Stimulated activated naive CD8-positive, alpha-beta T cell treated with anti-CD3 and anti-CD28 coated beads, Interleukin-15, Interleukin-2, amounts not matched to agents 100 U/mL and 50 U/mL, for 24 hours (primary cell): ENCODE measurements at regions not wholly inside any gene's neighbourhood (a gene's known extent, or its start where the extent isn't known, plus 50 kb on each side); places are given as distances from the start of the nearest gene placed in this dataset.

Experiments used
- ATAC-seq: fragments of 150-1000 bp; cut with Tn5 transposase; one replicate; pipeline ENCODE4 v1.10.0; 2021
- DNase-seq: peaks from one replicate; pipeline ENCODE4 v3.0.0; 2021

DNA sequence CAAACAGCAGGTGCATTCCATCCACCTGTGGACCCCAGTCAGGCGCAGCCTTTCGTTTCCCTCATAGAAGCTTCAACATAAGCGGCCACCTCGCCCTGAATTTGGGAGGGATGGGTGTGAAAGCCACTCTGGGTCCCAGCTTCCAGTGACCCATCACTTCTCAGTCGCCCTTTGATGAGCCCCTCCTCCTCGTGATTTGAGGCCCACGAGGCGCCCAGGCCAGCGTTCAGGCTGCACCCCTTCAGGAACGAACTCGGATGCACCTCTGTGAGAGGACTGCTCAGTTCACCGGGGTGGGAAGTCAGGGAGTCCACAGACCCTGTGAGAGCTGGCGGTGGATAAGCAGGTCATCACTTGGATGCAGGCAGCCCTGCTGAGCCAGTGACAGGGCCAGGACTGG is 1118.2 kb downstream of the BRD1 start:
- ATAC-seq (no peak), DNase-seq (no peak)

DNA sequence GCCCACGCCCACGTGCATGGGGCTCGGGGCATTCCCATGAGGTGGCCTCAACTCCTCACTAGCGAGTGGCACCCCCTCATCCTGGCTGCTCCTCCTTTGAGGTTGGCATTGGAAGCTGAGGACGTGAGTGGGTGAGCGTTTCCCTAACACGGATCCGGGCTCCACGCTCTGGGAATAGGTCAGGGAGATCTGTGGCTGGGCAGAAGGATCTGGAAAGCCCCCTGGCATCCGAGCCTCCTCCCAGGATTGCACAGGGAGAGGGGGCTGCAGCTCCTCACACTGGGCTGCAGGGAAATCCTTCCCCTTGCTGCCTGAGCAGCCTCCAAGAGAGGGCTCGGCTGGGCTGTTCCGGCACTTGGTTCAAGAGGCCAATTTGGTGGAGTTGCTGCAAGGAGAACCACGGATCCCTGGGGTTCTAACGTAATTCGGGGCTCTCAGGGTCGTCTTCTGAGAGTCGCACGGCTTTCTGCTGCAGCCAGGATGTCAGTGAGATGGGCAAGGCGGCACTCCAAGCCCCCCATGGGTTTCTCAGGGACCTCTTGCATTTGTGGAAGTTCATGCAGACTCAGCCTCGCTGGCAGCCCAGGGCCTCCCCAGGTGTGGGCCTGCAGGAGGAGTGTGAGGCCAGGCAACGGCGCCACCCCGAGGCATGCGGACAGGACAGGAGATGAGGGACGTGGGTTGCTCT is 1119.0 kb downstream of the BRD1 start:
- DNase-seq (no peak), ATAC-seq (no peak)

DNA sequence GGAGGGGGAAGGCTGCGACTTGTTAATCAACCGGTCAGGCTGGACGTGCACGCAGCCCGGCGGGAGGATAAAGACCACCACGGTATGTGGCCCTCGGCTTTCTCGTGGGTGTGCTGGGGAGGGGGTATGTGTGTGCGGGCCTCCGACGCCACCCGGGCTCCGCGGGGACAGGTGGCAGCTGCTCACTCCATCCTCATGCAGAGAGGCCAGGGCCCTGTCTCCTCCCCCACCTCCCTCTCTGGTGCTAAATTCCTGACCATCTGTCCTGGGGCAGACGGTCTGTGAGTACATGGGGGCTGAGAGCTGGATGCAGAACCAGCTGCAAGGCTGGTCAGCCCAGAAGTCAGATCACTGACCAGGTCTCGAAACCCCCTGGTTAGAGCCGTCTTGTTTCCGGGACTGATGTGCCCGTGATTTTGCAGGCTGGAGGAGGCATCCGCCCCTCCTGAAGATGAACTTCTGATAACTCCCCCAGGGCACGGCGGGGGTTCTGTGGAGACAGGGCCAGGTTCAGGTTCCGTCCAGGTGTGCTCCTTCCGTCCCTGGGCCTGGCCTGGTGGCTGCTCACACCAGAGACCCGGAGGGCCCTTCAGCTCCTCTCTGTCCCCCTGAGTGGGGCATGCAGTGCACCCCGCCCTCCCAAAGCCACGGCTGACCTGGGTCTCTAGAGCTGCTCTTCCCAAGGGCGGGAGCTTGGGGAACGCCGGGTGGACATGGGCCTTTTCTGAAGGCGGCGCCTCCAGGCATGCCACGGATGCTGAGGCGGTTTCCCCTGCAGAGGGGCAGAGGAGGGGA is 1119.7 kb downstream of the BRD1 start:
- DNase-seq (no peak), ATAC-seq (no peak)

DNA sequence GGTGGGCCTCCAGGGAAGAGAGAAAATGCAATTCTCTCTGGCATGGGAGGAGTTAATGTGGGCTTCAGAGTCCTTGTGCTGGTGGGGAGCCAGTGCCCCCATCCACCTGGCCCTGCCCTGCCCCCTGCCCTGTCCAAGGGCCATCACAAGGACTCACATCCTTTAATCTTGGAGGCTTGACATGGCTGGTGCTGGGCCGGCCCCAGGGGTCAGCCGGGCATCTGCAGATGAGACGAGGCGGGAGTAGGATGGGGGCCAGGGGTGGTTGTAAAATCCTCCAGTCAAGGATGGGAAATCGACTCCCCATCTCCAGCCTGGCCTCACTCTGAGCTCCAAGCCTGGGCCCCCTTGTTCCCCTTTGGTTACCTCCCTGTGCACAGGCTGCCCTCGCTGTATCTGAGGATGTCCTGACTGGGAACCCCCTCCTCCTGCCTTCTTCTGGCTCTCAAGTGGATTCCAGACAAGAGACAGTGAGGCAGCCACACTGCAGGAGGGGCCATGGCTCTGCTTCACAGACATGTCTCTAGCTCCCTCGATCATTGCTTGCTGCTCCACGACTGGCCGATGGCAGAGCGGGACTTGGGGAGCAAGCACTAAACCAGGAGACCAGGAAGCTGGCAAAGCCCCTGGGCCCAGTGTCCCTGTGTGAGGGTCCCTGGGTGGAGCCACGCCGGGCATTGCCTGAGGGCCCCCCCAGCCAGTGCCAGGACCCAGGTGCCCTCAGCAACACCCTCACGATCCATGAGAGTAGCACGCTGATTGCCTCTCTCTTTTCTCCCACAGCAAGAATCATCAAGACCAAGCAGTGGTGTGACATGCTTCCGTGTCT is 1120.5 kb downstream of the BRD1 start:
- DNase-seq (no peak), ATAC-seq (no peak)

DNA sequence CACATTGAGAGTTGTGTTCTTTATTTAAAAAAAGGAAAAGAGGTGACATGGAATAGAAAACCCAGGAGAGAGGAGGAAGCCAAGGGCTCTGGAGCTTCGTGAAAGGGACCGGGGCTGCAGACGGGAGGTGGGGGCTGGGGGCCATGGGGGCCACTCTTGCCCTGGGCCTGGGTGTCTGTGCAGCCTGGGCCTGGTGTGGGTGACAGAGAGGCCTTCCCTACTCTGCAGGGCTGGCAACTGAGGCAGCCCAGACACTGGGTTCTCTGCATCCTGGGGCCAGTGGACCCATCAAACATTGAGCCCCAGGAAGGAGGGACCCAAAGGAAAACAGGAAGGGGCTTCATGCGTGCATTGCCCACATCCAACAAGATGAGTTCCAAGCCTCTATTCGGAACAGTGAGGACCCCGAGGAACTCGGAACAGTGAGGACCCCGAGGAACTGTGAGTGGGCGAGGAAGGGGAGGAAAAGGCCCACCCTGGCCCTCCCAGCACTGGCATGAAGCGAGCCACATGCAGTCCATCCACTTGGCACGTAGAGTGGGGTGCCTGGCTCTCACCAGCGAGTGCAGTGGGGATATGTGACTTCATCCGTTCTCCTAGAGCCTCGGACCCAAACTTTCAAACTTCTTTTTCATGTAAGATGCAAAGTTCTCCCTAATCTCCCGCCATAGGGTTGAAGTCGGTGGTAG is 1121.6 kb downstream of the BRD1 start:
- DNase-seq (no peak), ATAC-seq (no peak)

DNA sequence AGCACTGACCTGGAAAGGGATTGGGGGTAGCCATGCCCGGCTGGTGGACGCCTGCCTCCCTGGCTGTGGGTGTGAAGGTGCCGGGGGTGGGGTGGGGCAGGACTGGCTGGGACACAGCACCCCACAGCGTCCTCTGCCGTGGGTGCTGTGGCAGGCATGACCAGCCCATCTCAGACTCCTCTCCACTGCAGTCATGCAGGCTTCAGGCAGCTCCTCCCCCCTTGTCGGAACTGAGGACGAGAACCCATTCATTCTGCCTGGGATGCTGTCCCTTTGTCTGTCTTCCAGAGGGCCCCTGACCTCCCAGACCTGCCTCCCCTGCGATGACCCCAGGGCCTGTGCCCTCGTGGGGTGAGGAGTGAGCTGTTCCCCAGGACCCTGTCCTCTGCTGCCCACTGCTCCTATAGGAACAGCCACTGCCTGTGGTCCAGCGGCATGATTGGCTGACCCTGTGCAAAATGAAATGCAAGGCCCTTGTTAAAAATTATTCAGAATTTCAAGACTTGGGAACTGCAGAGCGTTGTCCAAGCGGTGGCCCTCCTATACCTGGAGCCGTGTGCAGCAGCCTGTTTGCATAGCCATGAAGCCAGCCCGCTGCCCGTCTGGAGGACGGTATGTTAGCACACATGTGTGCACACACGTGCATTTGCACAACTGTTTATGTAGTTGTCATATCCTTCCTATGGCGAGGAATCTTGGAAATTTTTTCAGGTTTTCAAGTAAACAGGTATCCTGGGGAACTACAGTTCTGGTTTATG is 1122.3 kb downstream of the BRD1 start:
- no peak for DNase-seq
- ATAC-seq: no peak

DNA sequence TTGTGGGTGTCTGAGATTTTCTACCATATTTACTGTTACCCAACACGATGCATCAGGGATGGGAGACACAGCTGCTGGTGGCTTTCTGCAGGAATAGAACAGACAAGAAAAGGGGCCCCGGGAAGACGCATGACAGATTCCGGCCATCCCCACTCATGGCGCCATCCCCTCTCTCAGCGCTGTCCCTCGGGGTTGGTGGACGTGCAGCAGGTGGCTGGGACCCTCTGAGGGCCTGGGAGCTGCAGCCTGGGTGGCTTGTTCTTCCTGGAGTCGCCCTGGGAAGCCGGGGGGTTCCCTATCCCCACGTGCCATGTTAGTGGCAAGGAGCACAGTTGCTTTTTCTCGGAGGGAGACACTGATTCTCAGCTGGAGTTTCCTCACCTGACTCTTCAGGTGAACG is 1123.3 kb downstream of the BRD1 start:
- no peak for DNase-seq

DNA sequence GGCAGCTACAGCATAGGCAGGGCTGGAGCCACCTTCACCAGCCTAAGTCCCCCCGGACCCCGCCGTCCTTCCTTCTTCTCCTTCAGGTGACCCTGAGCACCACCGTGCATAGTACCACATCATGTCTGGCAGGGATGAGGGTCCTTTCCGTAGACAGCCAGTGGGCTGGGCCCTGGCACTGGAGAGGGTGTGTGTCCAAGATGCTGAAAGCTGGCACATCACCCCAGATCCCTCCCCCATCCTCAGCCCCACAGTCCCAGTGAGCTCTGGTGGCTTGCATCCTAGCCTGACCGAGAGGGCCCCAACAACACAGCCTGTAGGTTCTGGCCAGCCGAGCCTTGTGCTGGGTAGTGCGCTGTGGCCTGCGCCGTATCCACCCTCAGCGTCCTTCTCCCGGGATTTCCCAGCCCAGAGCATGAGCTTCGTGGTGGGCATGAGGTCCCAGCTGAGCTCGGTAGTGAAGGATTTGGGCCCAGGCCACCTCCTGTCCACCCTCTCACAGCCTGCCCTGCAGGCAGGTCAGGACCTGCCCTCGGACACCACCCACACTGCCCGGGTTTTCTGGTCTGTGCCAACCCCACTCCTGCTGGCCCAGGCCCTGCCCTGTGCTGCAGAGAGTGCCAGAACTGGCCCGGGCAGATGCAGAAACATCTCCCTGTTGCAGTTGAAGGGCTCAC is 1124.3 kb downstream of the BRD1 start:
- DNase-seq (no peak), ATAC-seq (no peak)

More for the DNA sequence above, 1123.3 kb downstream of the BRD1 start:
- ATAC-seq: no peak

DNA sequence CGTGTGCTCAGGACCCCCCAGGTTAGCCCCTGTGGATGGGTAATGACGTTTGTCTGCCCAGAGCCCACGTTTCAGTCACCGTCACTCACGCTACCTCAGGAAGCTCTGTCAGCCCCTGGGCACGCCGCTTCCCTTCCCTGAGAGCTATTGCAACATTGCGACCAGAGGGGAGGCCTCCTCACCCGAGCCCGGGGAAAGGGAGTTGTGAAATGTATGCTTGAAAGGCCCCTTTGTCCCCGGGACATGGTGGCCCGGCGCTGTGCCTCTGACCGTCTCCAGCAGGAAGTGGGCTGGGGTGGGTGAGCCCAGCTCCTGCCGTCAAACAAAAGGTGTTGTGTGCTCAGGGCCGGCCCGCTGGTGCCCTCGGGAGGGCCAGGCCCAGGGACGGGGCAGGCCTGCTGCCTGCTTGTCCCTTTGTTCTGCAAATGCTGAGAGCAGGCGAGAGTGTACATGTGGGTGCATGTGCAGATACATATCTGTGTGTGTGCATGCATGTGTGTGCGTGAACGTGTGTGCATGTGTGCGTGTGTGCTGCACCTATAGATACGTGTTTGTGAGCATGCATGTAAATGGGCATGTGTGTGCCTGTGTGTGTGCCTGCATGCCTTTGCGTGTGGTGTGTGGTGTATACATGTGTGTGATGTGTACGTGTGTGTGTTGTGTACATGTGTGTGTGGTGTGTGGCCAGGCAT is 1125.0 kb downstream of the BRD1 start:
- DNase-seq: no peak
- ATAC-seq: no peak

DNA sequence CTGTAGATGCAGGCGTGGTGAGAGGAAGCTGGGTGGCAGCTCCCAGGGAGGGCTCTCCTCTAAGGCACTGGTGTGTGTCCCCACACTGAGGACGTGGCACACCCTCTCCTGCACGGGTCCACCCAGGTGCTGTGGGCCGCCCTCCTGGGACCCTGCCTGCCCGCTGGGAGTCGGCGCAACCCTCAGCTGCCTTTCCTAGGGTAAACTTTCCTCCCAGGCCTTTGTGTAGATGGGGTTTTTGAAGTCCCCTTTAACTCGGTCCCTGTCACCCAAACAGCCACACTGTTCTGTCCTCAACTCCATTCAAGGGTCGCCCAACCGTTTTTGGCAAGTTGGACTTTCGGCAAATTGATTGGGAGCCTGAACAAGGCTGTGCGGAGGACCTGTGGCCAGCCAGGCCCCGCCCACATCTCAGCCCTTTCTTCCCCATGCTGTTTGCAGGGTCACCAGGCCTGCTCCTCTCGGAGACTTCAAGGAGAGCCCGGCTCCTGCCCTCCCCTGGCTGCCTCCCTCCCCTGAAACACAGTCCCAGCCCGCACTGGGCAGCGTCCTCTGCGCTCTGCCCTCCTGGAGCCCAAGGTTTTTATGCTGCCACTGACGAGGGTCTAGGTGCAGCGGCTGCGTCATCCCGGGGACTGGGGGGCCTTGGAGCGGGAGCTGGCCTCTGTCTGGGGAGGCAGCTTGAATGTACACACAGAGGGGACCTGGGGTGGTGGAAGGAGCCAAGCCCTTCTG is 1126.2 kb downstream of the BRD1 start:
- ATAC-seq: no peak
- DNase-seq: no peak

DNA sequence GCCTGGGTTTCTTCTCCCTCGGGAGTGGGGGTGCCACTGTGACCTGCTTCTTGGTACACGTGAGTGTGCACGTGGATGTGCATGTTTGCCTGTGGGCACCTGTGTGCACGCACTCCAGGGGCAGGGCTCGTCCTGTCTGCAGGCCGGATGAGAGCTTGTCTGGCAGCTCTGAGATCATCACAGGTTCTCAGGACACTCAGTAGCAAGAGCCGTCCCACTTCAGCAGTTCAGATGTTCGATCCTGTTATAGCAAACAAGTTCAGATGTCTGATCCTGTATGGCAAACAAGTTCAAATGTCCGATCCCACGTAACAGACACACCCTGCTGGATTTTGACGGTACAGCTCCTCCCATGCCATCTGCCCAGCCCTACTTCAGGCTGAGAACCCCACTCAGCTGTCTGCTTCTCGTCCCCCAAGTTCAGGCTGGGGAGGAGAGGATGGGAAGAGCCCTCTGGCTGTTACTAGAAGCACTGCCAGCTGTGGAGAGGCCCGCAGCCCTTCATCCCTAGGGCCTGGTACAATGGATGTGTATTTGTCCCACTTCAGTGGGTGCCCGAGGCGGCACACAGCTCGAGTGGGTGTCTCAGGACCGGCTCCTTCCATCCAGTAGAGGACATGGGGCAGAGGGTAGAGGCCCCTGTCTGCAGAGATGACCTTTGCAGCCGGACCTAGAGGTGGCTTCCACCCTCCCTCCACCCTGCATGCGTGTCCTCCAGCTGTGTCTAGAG is 1126.9 kb downstream of the BRD1 start:
- ATAC-seq: no peak
- DNase-seq: no peak

DNA sequence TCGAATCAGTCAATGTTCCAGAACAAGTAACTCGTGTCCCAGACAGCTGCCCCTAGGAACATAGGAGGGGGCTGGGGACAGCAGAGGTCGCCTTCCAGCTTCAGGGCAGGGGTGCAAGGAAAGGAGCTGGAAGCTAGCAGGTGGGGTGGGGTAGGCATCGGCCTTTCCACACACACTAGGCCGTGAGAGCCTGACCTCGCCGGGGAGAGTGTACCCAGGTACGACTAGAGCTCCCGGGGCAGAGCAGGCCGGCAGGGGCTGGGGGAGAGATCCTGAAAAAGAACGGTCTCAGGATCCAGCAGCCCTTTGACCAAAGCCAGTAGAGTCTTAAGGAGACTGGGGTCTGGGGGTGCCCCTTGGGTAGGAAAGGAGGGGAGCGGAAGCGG is 1127.5 kb downstream of the BRD1 start:
- DNase-seq: no peak
- no peak for ATAC-seq

DNA sequence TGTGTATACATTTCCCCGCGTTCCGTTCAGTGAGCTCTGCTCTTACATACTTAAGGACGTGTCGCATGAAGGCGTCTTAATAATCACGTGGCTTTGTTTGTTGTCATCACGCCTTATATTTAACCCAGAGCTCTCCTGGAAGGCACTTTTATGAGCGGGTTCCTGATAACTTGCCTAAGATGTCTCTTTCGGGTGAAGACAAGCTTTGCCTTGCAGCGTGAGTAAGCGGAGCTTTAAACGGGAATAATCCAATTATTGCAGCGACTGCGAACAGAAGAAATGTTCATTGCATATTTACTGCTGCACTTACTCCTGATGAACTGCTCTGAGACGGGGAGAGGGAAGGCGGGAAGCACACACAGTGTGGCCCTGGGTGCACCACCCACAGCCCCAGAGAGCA is 1128.2 kb downstream of the BRD1 start:
- no peak for ATAC-seq

DNA sequence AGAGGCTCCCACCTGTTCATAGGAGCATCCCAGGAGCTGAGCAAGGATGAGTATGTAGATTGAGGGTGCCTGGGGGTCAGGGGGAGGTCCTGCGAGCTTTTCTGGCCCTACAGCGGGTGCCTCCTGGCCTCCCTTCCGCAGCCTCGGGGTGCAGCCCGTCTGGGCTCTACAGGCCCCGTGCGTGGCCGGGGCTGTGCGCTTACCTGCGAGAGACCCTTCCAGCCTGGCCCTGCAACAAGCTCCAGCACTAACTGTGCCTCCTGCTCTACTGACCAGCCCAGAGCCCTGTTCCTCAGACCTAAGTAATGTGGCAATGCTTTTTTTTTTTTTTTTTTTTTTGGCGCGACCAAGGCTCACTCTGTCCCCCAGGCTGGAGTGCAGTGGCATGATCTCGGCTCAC is 1129.1 kb downstream of the BRD1 start:
- no peak for ATAC-seq
- no peak for DNase-seq

More for the DNA sequence above, 1128.2 kb downstream of the BRD1 start:
- no peak for DNase-seq

DNA sequence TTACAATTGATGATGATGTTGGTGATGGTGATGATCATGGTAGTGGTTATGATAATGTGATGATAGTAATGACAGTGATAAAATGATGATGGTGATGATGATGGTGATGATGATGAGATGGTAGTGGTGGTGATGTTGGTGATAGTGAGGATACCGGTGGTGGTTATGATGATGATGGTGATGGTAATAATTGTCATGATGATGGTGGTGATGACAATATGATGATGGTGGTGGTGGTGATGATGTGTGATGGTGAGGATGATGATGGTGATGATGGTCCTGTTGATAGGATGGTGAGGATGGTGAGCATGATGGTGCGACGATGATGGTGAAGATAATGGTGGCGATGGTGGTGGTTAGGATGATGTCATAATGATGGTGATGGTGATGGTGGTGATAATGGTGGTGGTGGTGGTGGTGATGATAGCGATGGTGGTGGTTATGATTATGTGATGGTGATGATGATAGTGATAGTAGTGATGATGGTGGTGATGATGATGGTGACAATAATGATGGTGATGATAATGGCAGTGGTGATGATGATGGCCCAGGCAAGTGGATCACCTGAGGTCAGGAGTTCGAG is 1129.9 kb downstream of the BRD1 start:
- no peak for DNase-seq
- no peak for ATAC-seq

DNA sequence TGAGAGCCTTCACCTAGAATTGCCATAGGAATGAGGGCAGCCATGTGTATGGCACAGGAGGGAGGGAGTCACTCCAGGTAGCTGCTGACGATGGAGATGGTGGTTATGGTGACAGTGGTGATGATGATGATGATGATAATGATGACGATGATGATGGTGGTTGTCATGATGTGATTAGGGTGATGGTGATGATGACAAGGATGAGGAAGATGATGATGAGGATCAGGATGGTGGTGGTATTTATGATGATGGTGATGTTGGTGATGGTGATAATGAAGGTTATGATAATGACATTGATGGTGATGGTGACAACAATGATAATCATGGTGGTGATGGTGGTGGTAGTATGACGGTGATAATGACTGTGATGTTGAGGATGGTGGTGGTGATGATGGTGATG is 1130.5 kb downstream of the BRD1 start:
- no peak for ATAC-seq
- no peak for DNase-seq

DNA sequence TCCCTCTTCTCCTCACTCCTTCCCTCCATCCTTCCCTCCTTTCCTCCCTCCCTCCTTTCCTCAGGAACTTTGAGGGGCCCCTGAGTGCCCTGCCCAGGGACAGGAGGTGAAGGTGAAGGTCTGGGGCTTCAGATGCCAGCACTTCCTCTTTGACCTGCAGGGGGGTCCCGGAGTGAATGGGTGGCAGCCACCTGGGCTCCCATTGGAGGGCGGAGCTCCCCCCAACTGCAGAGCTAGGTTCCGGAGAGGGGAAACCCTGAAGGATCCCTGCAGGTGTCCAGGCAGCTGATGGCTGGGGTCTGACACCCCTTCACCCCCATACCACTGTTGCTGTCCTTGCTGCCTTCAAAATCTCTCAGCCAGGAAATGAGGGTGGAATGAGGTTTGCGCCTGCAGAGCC is 1131.3 kb downstream of the BRD1 start:
- DNase-seq (no peak), ATAC-seq (no peak)

DNA sequence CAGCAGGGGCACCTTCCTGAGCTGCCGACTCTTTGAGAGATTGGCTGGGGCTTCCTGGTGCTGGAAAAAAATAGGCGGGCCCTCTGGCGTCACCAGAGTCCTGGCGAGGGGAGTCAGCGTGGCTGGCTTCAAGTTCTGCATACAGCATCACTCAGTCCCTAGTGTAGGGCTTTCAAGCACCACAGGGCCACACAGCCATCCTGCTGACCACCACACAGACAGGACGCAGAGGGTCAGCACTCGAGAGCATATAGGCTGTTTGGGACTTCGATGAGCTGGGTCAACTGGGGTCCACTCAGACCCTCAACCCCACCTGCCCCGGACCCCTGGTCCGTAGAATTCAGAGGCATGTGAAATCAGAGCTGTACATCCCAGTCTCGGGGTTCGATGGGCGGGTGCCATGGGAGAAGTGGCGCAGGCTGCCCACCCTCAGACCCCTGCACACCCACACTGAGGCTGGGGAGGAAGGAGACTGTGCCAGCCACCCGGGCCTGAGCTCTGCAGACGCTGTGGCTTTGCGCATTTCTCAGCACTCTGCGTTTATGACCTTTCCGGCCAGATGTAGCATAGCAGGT is 1131.9 kb downstream of the BRD1 start:
- DNase-seq: no peak
- ATAC-seq: no peak
